NCI-H1417 (cell line): ENCODE measurements at regions not wholly inside any gene's neighbourhood (a gene's known extent, or its start where the extent isn't known, plus 50 kb on each side); places are given as distances from the start of the nearest gene placed in this dataset.
"Not testable (repeated sequence)": the region's sequence is repeated elsewhere in the genome, so short reads cannot be mapped to it uniquely, and the experiment has no call there.

ENCODE experiments used
- DNase-seq, 3 experiments: peaks; one replicate each; lab custom pipeline; 2025; lab: John Stamatoyannopoulos, UW

GRCh38 chr5:111819028-111819427 is 62.0 kb upstream of the NREP start:
- DNase-seq, result not testable (repeated sequence)

GRCh38 chr5:111813537-111813936 is 56.5 kb upstream of the NREP start:
- no peak for DNase-seq

GRCh38 chr5:111810112-111810511 is 53.1 kb upstream of the NREP start:
- no peak for DNase-seq
